B cell (primary cell): ENCODE measurements at regions not wholly inside any gene's neighbourhood (a gene's known extent, or its start where the extent isn't known, plus 50 kb on each side); places are given as distances from the start of the nearest gene placed in this dataset.
"Not testable (repeated sequence)": the region's sequence is repeated elsewhere in the genome, so short reads cannot be mapped to it uniquely, and the experiment has no call there.

Experiments
- ATAC-seq: fragments of 200-7000 bp; cut with Tn5 transposase; one replicate; pipeline ENCODE4 v1.10.0; 2021; ENCODE audit warnings: low read depth, mild to moderate bottlenecking, moderate number of reproducible peaks, moderate library complexity
- CTCF ChIA-PET: fragments of 350-600 bp; sonication (Branson Sonifier 250); formaldehyde crosslinking; loops from one replicate; lab custom pipeline; 2021; ENCODE audit warnings: antibody characterized with exemption, inconsistent platforms; lab: Charles Lee
- POLR2A ChIA-PET: fragments of 350-600 bp; sonication (Branson Sonifier 250); formaldehyde crosslinking; loops from one replicate; lab custom pipeline; 2021; ENCODE audit warnings: antibody characterized with exemption; lab: Charles Lee
- DNase-seq: peaks from one replicate; pipeline ENCODE4 v3.0.0; 2013
- H2AFZ ChIP-seq: 2 replicates; pipeline ENCODE4 v1.6.1; 2012; ENCODE audit warnings: mild to moderate bottlenecking, low read depth, low read length; ENCODE audit not compliant: insufficient read depth, poor library complexity, severe bottlenecking
- H3K27ac ChIP-seq, 2 donors: 1 replicate in 1 of 2; 2 replicates in 1 of 2; pipeline ENCODE4 v1.5.1; 2012 to 2013; ENCODE audit warnings: low read length in 2 of 2, mild to moderate bottlenecking in 2 of 2, moderate library complexity in 1 of 2
- H3K27me3 ChIP-seq, 4 experiments: fragments of 200-600 bp in 1 of 4; sonication (generic) in 1 of 4; replicated peaks in 1 of 4; 1 replicate in 2 of 4; 2 replicates in 2 of 4; pipeline versions ENCODE4 v1.6.1 to v1.7.0; 2013 to 2016; ENCODE audit warnings: low read length in 3 of 4, mild to moderate bottlenecking in 2 of 4, mixed read lengths in 1 of 4, moderate library complexity in 1 of 4; ENCODE audit not compliant: insufficient read depth in 4 of 4, control insufficient read depth in 3 of 4; ENCODE audit errors: control extremely low read depth in 1 of 4
- H3K36me3 ChIP-seq, 2 experiments: replicated peaks in 1 of 2; 1 replicate in 1 of 2; 2 replicates in 1 of 2; pipeline versions ENCODE4 v1.6.1 to v1.7.1; 2013; ENCODE audit warnings: low read length in 1 of 2; ENCODE audit not compliant: insufficient read depth in 2 of 2, control insufficient read depth in 1 of 2; ENCODE audit errors: control extremely low read depth in 1 of 2, extremely low read depth in 1 of 2
- H3K4me1 ChIP-seq, 2 donors: fragments of 200-600 bp in 1 of 2; sonication (generic) in 1 of 2; 1 replicate in 1 of 2; 2 replicates in 1 of 2; pipeline versions ENCODE4 v1.5.1 to v1.6.1; 2013 to 2017; ENCODE audit warnings: low read length in 2 of 2; ENCODE audit not compliant: control insufficient read depth in 2 of 2, insufficient read depth in 2 of 2
- H3K4me2 ChIP-seq: replicated peaks from 2 replicates; pipeline ENCODE3; 2012; ENCODE audit warnings: mild to moderate bottlenecking, low read depth, low read length; ENCODE audit not compliant: poor library complexity, severe bottlenecking
- H3K4me3 ChIP-seq, 5 experiments: fragments of 200-600 bp in 1 of 5; sonication (generic) in 1 of 5; 1 replicate in 3 of 5; 2 replicates in 2 of 5; pipeline versions ENCODE4 v1.5.1 to v1.7.0; 2011 to 2016; ENCODE audit warnings: low read length in 4 of 5, mild to moderate bottlenecking in 4 of 5, low read depth in 2 of 5, control low read depth in 1 of 5, moderate library complexity in 1 of 5; ENCODE audit not compliant: insufficient read depth in 1 of 5; ENCODE audit errors: control extremely low read depth in 1 of 5, extremely low read depth in 1 of 5
- H3K79me2 ChIP-seq: fragments of 200-600 bp; sonication (generic); one replicate; pipeline ENCODE4 v1.6.0; 2016; ENCODE audit warnings: low read length; ENCODE audit not compliant: control insufficient read depth, insufficient read depth
- H3K9ac ChIP-seq: fragments of 200-600 bp; sonication (generic); 2 replicates; pipeline ENCODE4 v1.6.1; 2017; ENCODE audit warnings: mild to moderate bottlenecking, low read length, moderate library complexity
- H3K9me3 ChIP-seq, 3 donors: one replicate each; pipeline versions ENCODE4 v1.6.1 to v1.7.1; 2013; ENCODE audit warnings: low read length in 2 of 3; ENCODE audit not compliant: control insufficient read depth in 2 of 3, insufficient read depth in 1 of 3; ENCODE audit errors: control extremely low read depth in 1 of 3
- H4K20me1 ChIP-seq: 2 replicates; pipeline ENCODE4 v1.6.0; 2012; ENCODE audit warnings: mild to moderate bottlenecking, low read length; ENCODE audit not compliant: insufficient read depth, control insufficient read depth, poor library complexity, severe bottlenecking
- H3K27ac Mint-ChIP-seq: one replicate; pipeline ENCODE4 v1.8.0; 2021; ENCODE audit warnings: mixed read lengths
- H3K27me3 Mint-ChIP-seq: one replicate; pipeline ENCODE4 v1.8.0; 2021; ENCODE audit warnings: mixed read lengths
- H3K4me1 Mint-ChIP-seq: one replicate; pipeline ENCODE4 v1.8.0; 2021; ENCODE audit warnings: mixed read lengths
- H3K4me3 Mint-ChIP-seq: one replicate; pipeline ENCODE4 v1.8.0; 2021; ENCODE audit warnings: mixed read lengths
- H3K9me3 Mint-ChIP-seq: one replicate; pipeline ENCODE4 v1.8.0; 2022; ENCODE audit warnings: mixed read lengths; ENCODE audit not compliant: insufficient read depth
- EZH2 ChIP-seq: IDR thresholded peaks from 2 replicates; pipeline ENCODE4 v1.6.1; 2012; ENCODE audit warnings: borderline replicate concordance, low read depth, mild to moderate bottlenecking, moderate library complexity, low read length; ENCODE audit not compliant: insufficient read depth, poor library complexity, severe bottlenecking
- WGBS: methylation state at CpG from one replicate; pipeline ENCODE4 v1.1.5; 2013; ENCODE audit warnings: missing lambda C conversion rate; ENCODE audit not compliant: insufficient coverage; 5-methylcytosine and 5-hydroxymethylcytosine counted together
- intact Hi-C: fragments of 100-400 bp; cut with micrococcal nuclease; formaldehyde crosslinking; loops from one replicate; pipeline ENCODE4 v1.10.0; 2022
- TF ChIP-seq, protein P1 (sequence below): fragments of 200-600 bp; IDR thresholded peaks from one replicate; pipeline ENCODE4 v1.8.0; 2022; ENCODE audit warnings: antibody characterized with exemption, mild to moderate bottlenecking

DNA sequence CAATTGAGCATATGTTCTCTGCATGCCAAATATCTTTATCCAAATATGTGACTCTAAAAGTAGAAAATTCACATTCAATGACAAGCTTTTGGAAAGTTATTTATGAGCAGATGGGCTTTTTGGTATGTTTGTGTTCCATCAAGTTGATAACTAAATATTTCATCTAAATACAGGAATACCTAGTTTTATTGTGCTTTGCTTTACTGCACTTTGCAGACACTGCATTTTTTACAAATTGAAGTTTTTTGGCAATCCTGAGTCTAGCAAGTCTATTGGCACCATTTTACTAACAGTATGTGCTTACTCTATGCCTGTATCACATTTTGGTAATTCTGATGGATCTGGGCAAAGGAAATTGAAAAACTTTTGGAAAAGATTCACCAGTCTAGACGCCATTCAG lies 133.8 kb downstream of the ATXN7L3B start:
- H3K4me2 ChIP-seq = no peak overlapping the region
- H4K20me1 ChIP-seq = no peaks in the 10 kb centered on the region
- no peak overlapping the region for H3K27ac ChIP-seq
- no peaks in the 10 kb centered on the region for H3K9me3 Mint-ChIP-seq
- intact Hi-C loops = no loop called here
- ATAC-seq = no peak
- no peak overlapping the region for H3K4me3 Mint-ChIP-seq
- no peak overlapping the region for H3K9ac ChIP-seq
- no peak overlapping the region for H2AFZ ChIP-seq
- CTCF ChIA-PET = no interaction called here
- no peaks in the 10 kb centered on the region for H3K79me2 ChIP-seq
- TF ChIP-seq, protein P1, sequence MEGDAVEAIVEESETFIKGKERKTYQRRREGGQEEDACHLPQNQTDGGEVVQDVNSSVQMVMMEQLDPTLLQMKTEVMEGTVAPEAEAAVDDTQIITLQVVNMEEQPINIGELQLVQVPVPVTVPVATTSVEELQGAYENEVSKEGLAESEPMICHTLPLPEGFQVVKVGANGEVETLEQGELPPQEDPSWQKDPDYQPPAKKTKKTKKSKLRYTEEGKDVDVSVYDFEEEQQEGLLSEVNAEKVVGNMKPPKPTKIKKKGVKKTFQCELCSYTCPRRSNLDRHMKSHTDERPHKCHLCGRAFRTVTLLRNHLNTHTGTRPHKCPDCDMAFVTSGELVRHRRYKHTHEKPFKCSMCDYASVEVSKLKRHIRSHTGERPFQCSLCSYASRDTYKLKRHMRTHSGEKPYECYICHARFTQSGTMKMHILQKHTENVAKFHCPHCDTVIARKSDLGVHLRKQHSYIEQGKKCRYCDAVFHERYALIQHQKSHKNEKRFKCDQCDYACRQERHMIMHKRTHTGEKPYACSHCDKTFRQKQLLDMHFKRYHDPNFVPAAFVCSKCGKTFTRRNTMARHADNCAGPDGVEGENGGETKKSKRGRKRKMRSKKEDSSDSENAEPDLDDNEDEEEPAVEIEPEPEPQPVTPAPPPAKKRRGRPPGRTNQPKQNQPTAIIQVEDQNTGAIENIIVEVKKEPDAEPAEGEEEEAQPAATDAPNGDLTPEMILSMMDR = no peak
- TF ChIP-seq EZH2 = no peak
- H3K4me1 ChIP-seq = no peaks in the 10 kb centered on the region
- no peaks in the 10 kb centered on the region for H3K4me1 Mint-ChIP-seq
- H3K27ac Mint-ChIP-seq = no peak overlapping the region
- no peak overlapping the region for H3K4me3 ChIP-seq
- H3K36me3 ChIP-seq = no peaks in the 10 kb centered on the region
- no peaks in the 10 kb centered on the region for H3K27me3 Mint-ChIP-seq
- no peaks in the 10 kb centered on the region for H3K9me3 ChIP-seq
- POLR2A ChIA-PET = no interaction called here
- no peak for DNase-seq
- no peaks in the 10 kb centered on the region for H3K27me3 ChIP-seq
- WGBS = 86% methylated on average over 1 of the region's 1 CpG

DNA sequence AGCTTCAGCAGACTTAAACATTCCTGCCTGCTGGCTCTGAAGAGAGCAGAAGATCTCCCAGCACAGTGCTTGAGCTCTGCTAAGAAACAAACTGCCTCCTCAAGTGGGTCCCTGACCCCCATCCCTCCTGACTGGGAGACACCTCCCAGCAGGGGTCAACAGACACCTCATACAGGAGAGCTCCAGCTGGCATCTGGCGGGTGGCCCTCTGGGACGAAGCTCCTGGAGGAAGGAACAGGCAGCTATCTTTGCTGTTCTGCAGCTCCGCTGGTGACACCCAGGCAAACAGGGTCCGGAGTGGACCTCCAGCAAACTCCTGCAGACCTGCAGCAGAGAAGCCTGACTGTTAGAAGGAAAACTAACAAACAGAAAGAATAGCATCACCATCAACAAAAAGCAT lies 139.3 kb downstream of the ATXN7L3B start:
- H3K79me2 ChIP-seq, DNase-seq, ATAC-seq, intact Hi-C loops, H3K4me3 Mint-ChIP-seq, H3K4me1 ChIP-seq, CTCF ChIA-PET, H3K9ac ChIP-seq, H4K20me1 ChIP-seq, H3K4me1 Mint-ChIP-seq, H3K9me3 Mint-ChIP-seq, H3K27ac ChIP-seq, POLR2A ChIA-PET, H3K4me3 ChIP-seq, H3K36me3 ChIP-seq, H3K27ac Mint-ChIP-seq, H3K27me3 Mint-ChIP-seq, H3K9me3 ChIP-seq, H3K4me2 ChIP-seq, H3K27me3 ChIP-seq, H2AFZ ChIP-seq: not testable (repeated sequence)
- 100% methylated on average over 4 of the region's 4 CpGs for WGBS
